Lower leg skin (tissue), 4 donors: ENCODE measurements at regions not wholly inside any gene's neighbourhood (a gene's known extent, or its start where the extent isn't known, plus 50 kb on each side); places are given as distances from the start of the nearest gene placed in this dataset.

Experiments used
- DNase-seq, 2 donors: peaks; one replicate each; pipeline ENCODE4 v3.0.0-alpha.2; 2019; ENCODE audit warnings: low spot score in 2 of 2
- H3K4me3 ChIP-seq: fragments of 200-600 bp; sonication (generic); 2 replicates; pipeline ENCODE4 v1.5.1; 2017; ENCODE audit warnings: mild to moderate bottlenecking, low read depth; ENCODE audit not compliant: poor library complexity, severe bottlenecking
- POLR2A ChIP-seq, 2 donors: fragments of 450-650 bp; IDR thresholded peaks; one replicate each; pipeline ENCODE4 v1.6.1; 2016 to 2017; ENCODE audit warnings: antibody characterized with exemption in 2 of 2, mild to moderate bottlenecking in 1 of 2, moderate library complexity in 1 of 2
- WGBS, 2 donors: methylation state at CpG; one replicate each; pipeline ENCODE4 v1.1.5; 2018; 5-methylcytosine and 5-hydroxymethylcytosine counted together
- intact Hi-C: fragments of 100-400 bp; cut with DNase I; formaldehyde crosslinking; loops from one replicate; pipeline ENCODE4 v1.15.0; 2023; ENCODE audit warnings: low total_unique reads
- TF ChIP-seq, protein P1 (sequence below), 3 donors: fragments of 450-650 bp; IDR thresholded peaks; one replicate each; pipeline ENCODE4 v1.5.1; 2016; ENCODE audit warnings: antibody characterized with exemption in 3 of 3, mild to moderate bottlenecking in 3 of 3, moderate library complexity in 2 of 3

DNA sequence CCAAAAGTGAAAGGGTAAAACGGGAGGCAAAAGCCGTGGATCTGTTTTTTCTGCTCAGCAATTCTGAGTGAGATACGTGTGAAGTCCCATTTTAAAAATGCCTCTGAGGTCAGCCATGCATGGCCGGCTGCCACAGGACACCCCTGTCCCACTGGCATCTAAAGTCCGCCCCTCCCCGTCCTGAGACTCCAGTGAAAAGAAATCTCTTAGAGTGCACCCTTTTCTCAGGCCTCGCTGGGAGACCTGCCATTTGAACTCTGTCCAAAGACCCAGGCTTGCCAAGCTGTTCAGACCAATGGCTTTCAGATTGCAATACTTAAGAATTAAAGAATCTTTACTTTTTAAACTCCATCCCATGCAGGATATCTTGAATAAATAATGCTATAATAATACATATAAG lies 61.0 kb upstream of the SLC24A5 start:
- intact Hi-C loops = no loop called here
- TF ChIP-seq POLR2A (IDR thresholded peaks at IDR 0.05) = no peak
- TF ChIP-seq, protein P1, sequence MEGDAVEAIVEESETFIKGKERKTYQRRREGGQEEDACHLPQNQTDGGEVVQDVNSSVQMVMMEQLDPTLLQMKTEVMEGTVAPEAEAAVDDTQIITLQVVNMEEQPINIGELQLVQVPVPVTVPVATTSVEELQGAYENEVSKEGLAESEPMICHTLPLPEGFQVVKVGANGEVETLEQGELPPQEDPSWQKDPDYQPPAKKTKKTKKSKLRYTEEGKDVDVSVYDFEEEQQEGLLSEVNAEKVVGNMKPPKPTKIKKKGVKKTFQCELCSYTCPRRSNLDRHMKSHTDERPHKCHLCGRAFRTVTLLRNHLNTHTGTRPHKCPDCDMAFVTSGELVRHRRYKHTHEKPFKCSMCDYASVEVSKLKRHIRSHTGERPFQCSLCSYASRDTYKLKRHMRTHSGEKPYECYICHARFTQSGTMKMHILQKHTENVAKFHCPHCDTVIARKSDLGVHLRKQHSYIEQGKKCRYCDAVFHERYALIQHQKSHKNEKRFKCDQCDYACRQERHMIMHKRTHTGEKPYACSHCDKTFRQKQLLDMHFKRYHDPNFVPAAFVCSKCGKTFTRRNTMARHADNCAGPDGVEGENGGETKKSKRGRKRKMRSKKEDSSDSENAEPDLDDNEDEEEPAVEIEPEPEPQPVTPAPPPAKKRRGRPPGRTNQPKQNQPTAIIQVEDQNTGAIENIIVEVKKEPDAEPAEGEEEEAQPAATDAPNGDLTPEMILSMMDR (IDR thresholded peaks at IDR 0.05) = no peak
- no peak for DNase-seq
- 44 to 54% methylated on average over 7 of the region's 7 CpGs for WGBS, 2 donors
- H3K4me3 ChIP-seq = no peak overlapping the region

DNA sequence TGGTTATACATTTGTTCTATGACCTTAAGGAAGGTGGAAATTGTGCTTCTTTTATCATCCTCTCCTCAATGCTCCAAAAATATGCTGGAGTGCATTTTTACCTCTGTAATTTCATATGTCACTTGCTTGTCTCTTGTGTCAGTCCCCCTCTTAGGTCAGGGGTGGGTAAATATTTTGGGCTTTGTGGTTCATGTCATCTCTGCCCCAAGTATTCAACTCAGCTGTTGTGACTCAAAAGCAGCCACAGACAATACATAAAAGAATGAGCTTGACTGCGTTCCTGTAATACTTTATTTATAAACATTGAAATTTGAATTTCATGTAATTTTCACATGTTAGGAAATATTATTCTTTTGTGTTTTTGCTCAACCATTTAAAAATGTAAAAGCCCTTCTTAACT lies 60.4 kb upstream of the SLC24A5 start:
- no peak for DNase-seq
- 70 to 86% methylated on average over 1 of the region's 1 CpG for WGBS, 2 donors
- intact Hi-C loops = no loop called here
- no peak for TF ChIP-seq POLR2A (IDR thresholded peaks at IDR 0.05)
- TF ChIP-seq, protein P1 (IDR thresholded peaks at IDR 0.05) = no peak
- H3K4me3 ChIP-seq = no peak overlapping the region

DNA sequence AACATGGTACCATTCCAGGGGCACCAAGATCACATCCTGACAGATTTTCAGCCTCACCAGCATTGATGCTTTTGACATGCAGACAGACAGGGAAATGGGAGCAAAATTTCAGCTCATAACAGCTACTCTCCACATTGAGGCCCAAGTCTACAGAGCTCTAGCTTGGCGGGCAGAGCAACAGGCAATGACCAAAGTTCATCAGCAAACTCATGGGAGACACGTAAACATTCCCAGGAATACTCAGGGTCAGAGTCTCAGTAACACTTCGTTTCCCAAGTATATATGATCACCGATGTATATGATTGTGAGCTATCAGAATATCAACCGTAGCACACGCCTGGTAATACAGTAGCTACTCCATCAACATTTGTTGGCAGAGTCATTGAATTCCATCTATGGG lies 59.2 kb upstream of the SLC24A5 start:
- intact Hi-C loops = no loop called here
- TF ChIP-seq, protein P1 (IDR thresholded peaks at IDR 0.05) = no peak
- no peak for TF ChIP-seq POLR2A (IDR thresholded peaks at IDR 0.05)
- no peak for DNase-seq
- no peak overlapping the region for H3K4me3 ChIP-seq
- 89 to 91% methylated on average over 6 of the region's 6 CpGs for WGBS, 2 donors

DNA sequence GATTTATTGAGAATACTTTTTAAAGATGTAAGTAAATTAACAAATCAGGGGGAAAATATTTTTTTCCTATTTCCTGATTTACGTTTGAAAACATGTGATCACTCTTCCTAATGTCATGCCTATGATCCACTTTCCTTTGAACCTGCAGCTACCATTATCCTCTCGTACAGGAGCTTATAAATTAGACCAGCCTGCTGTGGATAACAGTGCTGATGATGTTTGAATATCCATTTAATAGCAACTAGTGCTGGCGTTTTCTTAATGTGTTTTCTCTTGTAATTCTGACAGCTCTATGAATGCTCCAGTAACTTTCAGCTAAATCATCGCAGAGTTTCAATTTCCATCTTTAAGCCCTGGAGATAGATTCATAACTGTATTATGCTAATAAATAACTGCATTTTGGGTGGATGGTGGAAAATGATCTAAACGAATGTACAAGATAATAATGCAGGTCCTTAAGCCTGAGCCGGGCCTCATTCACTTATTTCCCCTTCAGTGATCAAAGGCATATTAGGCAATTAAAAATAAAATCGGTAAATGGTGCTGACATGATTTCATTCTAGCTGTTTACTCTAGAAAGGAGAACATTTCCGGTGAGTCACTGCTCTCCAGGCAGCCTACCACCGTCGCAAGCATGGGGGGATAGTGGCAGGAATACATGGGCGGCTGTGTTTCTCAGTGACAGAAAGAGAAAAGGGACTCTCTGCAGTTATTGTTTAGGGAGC lies 58.5 kb upstream of the SLC24A5 start:
- TF ChIP-seq, protein P1 (IDR thresholded peaks at IDR 0.05) = no peak
- TF ChIP-seq POLR2A (IDR thresholded peaks at IDR 0.05) = no peak
- H3K4me3 ChIP-seq = no peak overlapping the region
- intact Hi-C loops = no loop called here
- WGBS, 2 donors = 57 to 62% methylated on average over 11 of the region's 11 CpGs
- no peak for DNase-seq

DNA sequence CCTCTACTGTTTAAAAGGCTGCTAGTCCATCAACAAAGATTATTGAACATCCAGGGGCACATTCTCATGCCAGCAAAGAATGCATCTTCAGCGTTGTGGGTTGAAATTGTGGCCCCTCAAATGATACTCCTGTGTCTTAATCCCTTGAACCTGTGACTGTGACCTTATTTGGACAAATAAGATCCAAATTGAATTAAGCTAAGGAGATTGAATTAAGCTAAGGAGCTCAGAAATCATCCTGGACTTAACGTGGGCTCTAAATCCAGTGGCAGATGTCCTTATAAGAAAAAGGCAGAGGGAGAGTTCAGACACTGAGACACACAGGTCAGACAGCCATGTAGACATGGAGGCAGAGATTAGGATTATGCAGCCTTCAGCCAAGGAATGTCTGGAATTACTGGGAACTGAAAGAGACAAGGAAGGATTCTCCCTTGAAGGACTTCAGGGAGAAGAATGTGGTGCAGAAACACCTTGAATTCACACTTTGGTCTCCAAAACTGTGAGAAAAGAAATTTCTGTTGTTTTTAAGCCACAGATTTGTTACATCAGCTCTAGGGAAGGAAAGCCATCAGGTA lies 57.3 kb upstream of the SLC24A5 start:
- 81% methylated on average over 2 of the region's 2 CpGs for WGBS, 2 donors
- H3K4me3 ChIP-seq = no peak overlapping the region
- no peak for DNase-seq
- TF ChIP-seq, protein P1 (IDR thresholded peaks at IDR 0.05) = no peak
- no peak for TF ChIP-seq POLR2A (IDR thresholded peaks at IDR 0.05)
- intact Hi-C loops = no loop called here
